ENCODE measurements at regions not wholly inside any gene's neighbourhood (a gene's known extent, or its start where the extent isn't known, plus 50 kb on each side); places are given as distances from the start of the nearest gene placed in this dataset.

DNA sequence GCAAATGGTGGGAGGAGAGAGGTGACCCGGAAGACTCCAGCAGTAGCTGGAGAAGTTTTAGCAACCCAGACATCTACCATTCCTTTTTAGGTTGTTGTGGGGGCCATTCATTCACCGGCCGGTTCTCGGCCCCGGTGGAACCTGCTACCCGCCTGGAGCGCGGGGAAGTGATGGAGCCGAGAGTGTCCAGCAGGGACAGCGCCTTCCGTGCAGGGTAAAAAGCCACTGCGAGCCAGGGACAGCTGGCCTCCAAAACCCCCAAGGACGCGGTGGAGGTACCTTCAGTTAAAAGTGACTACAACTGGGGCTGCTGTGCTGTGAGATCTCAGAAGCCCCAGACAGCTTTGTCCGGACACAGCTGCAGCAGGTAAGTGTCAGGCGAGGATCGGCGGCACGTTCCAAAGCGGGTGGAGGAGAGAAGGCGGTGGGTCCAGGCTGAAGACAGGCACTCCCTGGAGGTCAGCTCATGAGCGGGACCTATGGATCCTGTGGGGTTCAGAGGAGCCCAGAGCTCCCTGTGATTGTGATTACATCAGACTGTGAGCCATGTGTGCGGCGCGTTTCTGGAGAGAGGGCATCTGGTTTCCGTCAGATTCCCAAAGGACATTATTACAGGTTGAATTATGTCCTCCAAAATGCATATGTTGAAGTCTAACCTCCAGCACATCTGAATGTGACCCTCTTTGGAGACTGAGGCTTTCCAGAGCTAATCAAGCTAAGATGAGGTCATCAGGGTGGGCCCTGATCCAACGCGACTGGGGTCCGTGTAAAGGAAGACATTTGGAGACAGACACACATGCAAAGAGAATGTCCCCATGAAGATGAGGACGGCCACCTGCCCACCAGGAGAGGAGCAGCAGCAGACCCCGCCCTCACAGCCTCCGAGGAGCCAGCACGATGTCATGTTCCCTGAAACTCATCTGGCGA lies 276.3 kb downstream of the EIPR1 start:
- DNase-seq (no peak), ATAC-seq (ENCODE audit: low read depth) (no peak)
- intact Hi-C loops (cut with micrococcal nuclease) (no loop called here), dilution Hi-C loops (cut with HindIII; ENCODE audit: low sequenced_read_pairs, unreplicated experiment) (no loop called here), in situ Hi-C loops (cut with MboI; ENCODE audit: low sequenced_read_pairs) (no loop called here)
- no peak overlapping the region for H3K4me3 ChIP-seq (ENCODE audit: insufficient read depth, low read depth, low read length)
- H2BK120ac ChIP-seq (ENCODE audit: low read depth, low read length): no peak overlapping the region
- H4K91ac ChIP-seq (ENCODE audit: insufficient read depth, low read depth, low read length): no peak overlapping the region
- H3K79me1 ChIP-seq (ENCODE audit: low read depth in 1 of 2, low read length in 2 of 2): no peaks in the 10 kb centered on the region
- no peak overlapping the region for H3K18ac ChIP-seq (ENCODE audit: low read depth, low read length)
- H2AFZ ChIP-seq (replicated peaks; ENCODE audit: low read length, poor library complexity): no peak overlapping the region
- H3K14ac ChIP-seq (replicated peaks; ENCODE audit: low read depth, low read length): no peak overlapping the region
- no peaks in the 10 kb centered on the region for H3K9me1 ChIP-seq (ENCODE audit: insufficient read depth, low read length)
- no peak overlapping the region for H3K56ac ChIP-seq (ENCODE audit: extremely low read depth, insufficient read depth, low read length)
- BruUV-seq (replicated peaks): no TSS peak
- no peak overlapping the region for H4K5ac ChIP-seq (ENCODE audit: low read depth, low read length)
- H3K23ac ChIP-seq (ENCODE audit: low read depth, low read length): no peak overlapping the region
- no peak overlapping the region for H2BK20ac ChIP-seq (ENCODE audit: low read depth, low read length)
- 86% methylated on average over 17 of the region's 34 CpGs; no CpG with 5 or more reads in 1 of the 2 experiments for WGBS, 2 experiments (ENCODE audit: extremely low coverage in 2 of 2, insufficient read length in 1 of 2)
- H3K4me1 ChIP-seq (ENCODE audit: control insufficient read depth, insufficient read depth, low read length): no peaks in the 10 kb centered on the region
- ChIA-PET CTCF (no interaction called here), POLR2A (ENCODE audit: unreplicated experiment) (no interaction called here)
- H3K4me2 ChIP-seq (ENCODE audit: low read depth, low read length): no peak overlapping the region
- H3K27me3 ChIP-seq (ENCODE audit: control insufficient read depth, insufficient read depth, low read length): no peaks in the 10 kb centered on the region
- no peaks in the 10 kb centered on the region for H3K36me3 ChIP-seq (ENCODE audit: control insufficient read depth, insufficient read depth, low read length)
- H2AK9ac ChIP-seq (replicated peaks; ENCODE audit: low read depth, low read length, poor library complexity): no peak overlapping the region
- H2BK5ac ChIP-seq (ENCODE audit: low read depth, low read length, poor library complexity, severe bottlenecking): no peak overlapping the region
- no peak overlapping the region for H3K9ac ChIP-seq (ENCODE audit: low read depth, low read length)
- no peak overlapping the region for H2AK5ac ChIP-seq (ENCODE audit: low read depth, low read length)
- H3K4ac ChIP-seq (ENCODE audit: low read depth, low read length): no peak overlapping the region
- H2BK15ac ChIP-seq (ENCODE audit: low read depth, low read length): no peak overlapping the region
- no peak overlapping the region for H3K27ac ChIP-seq (ENCODE audit: insufficient read depth, low read length)
- peaks cover 24% of the 10 kb centered on the region for H3K9me3 ChIP-seq (ENCODE audit: control insufficient read depth, insufficient read depth, low read length)
- no peak overlapping the region for H4K8ac ChIP-seq (ENCODE audit: low read depth in 2 of 2, low read length in 2 of 2)
- H4K20me1 ChIP-seq (ENCODE audit: insufficient read depth, low read length): no peaks in the 10 kb centered on the region
- TF ChIP-seq POLR2A (IDR thresholded peaks at IDR 0.05; ENCODE audit: low read depth, low read length) (no peak), BHLHE40 (IDR thresholded peaks at IDR 0.05; ENCODE audit: low read depth, low read length) (no peak), RCOR1 (IDR thresholded peaks at IDR 0.05; ENCODE audit: insufficient replicate concordance, low read length) (no peak), MAZ (IDR thresholded peaks at IDR 0.05; ENCODE audit: borderline replicate concordance, low read depth, low read length) (no peak), NFE2L2 (IDR thresholded peaks at IDR 0.05; ENCODE audit: low read depth, low read length) (no peak), MXI1 (IDR thresholded peaks at IDR 0.05; ENCODE audit: borderline replicate concordance, low read depth, low read length) (no peak), SMC3 (IDR thresholded peaks at IDR 0.05; ENCODE audit: low read depth, low read length) (no peak), CEBPB (IDR thresholded peaks at IDR 0.05; ENCODE audit: low read depth, low read length) (no peak), RFX5 (IDR thresholded peaks at IDR 0.05; ENCODE audit: low read depth, low read length) (no peak), FOS (IDR thresholded peaks at IDR 0.05; ENCODE audit: low read depth, low read length) (no peak), RAD21 (IDR thresholded peaks at IDR 0.05; ENCODE audit: low read length) (no peak), CHD1 (IDR thresholded peaks at IDR 0.05; ENCODE audit: low read depth, low read length) (no peak)
- TF ChIP-seq, protein P1, sequence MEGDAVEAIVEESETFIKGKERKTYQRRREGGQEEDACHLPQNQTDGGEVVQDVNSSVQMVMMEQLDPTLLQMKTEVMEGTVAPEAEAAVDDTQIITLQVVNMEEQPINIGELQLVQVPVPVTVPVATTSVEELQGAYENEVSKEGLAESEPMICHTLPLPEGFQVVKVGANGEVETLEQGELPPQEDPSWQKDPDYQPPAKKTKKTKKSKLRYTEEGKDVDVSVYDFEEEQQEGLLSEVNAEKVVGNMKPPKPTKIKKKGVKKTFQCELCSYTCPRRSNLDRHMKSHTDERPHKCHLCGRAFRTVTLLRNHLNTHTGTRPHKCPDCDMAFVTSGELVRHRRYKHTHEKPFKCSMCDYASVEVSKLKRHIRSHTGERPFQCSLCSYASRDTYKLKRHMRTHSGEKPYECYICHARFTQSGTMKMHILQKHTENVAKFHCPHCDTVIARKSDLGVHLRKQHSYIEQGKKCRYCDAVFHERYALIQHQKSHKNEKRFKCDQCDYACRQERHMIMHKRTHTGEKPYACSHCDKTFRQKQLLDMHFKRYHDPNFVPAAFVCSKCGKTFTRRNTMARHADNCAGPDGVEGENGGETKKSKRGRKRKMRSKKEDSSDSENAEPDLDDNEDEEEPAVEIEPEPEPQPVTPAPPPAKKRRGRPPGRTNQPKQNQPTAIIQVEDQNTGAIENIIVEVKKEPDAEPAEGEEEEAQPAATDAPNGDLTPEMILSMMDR (conservative IDR thresholded peaks at IDR 0.05; ENCODE audit: low read depth, low read length): no peak
- TF ChIP-seq, protein P2, sequence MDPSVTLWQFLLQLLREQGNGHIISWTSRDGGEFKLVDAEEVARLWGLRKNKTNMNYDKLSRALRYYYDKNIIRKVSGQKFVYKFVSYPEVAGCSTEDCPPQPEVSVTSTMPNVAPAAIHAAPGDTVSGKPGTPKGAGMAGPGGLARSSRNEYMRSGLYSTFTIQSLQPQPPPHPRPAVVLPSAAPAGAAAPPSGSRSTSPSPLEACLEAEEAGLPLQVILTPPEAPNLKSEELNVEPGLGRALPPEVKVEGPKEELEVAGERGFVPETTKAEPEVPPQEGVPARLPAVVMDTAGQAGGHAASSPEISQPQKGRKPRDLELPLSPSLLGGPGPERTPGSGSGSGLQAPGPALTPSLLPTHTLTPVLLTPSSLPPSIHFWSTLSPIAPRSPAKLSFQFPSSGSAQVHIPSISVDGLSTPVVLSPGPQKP (IDR thresholded peaks at IDR 0.05; ENCODE audit: borderline replicate concordance, low read depth, low read length): no peak
- TF ChIP-seq, protein P3, sequence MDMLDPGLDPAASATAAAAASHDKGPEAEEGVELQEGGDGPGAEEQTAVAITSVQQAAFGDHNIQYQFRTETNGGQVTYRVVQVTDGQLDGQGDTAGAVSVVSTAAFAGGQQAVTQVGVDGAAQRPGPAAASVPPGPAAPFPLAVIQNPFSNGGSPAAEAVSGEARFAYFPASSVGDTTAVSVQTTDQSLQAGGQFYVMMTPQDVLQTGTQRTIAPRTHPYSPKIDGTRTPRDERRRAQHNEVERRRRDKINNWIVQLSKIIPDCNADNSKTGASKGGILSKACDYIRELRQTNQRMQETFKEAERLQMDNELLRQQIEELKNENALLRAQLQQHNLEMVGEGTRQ (IDR thresholded peaks at IDR 0.05; ENCODE audit: low read depth, low read length): no peak
